Retinal pigment epithelial cell (primary cell): ENCODE measurements at regions not wholly inside any gene's neighbourhood (a gene's known extent, or its start where the extent isn't known, plus 50 kb on each side); places are given as distances from the start of the nearest gene placed in this dataset.

Experiments used
- DNase-seq: peaks from one replicate; pipeline ENCODE4 v3.0.0-alpha.2; 2010; ENCODE audit warnings: low read depth
- H3K4me3 ChIP-seq: 2 replicates; pipeline ENCODE4 v1.5.1; 2011; ENCODE audit warnings: mild to moderate bottlenecking, low read length, control low read depth, moderate library complexity
- TF ChIP-seq, protein P1 (sequence below): conservative IDR thresholded peaks from 2 replicates; pipeline ENCODE4 v1.5.1; 2011; ENCODE audit warnings: low read depth, low read length, control low read depth, inconsistent platforms

DNA sequence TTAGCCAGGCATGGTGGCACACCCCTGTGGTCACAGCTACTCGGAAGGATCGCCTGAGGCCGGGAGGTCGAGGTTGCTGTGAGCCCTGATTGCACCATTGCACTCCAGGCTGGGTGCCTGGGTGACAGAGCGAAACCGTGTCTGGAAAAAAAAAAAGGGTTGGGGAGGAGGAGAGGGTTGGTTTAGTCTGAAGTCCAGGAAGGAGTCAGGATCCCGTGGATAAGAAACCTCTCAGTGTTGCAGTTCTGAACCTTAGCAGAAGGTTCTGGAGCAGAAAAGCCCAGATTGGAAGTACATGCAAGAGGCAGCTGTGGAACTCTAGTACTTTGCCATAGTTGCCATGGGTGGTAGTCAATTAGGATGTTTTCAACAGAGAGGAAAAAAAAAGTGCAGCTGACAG, 125.2 kb upstream of the CPEB4 start:
- TF ChIP-seq, protein P1, sequence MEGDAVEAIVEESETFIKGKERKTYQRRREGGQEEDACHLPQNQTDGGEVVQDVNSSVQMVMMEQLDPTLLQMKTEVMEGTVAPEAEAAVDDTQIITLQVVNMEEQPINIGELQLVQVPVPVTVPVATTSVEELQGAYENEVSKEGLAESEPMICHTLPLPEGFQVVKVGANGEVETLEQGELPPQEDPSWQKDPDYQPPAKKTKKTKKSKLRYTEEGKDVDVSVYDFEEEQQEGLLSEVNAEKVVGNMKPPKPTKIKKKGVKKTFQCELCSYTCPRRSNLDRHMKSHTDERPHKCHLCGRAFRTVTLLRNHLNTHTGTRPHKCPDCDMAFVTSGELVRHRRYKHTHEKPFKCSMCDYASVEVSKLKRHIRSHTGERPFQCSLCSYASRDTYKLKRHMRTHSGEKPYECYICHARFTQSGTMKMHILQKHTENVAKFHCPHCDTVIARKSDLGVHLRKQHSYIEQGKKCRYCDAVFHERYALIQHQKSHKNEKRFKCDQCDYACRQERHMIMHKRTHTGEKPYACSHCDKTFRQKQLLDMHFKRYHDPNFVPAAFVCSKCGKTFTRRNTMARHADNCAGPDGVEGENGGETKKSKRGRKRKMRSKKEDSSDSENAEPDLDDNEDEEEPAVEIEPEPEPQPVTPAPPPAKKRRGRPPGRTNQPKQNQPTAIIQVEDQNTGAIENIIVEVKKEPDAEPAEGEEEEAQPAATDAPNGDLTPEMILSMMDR: no peak
- no peak overlapping the region for H3K4me3 ChIP-seq
- no peak for DNase-seq

DNA sequence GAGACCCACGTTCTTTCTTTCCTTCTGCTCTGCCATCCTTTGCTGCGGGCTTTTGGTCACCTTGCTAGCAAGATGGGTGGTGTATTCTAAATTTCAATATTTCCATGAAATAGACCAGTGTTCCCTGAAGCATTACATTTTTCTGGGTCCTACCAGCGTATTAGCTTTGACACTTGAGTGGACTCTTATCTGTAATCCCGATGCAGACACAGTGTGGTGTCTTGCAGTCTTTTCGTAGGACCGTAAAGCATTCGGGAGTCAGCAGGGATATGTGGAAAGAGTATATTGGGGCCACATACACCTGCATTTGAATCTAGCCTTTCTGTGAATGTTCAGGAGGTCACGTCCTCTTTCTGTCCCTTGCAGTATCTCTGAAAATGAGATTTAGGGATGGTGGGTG, 124.7 kb upstream of the CPEB4 start:
- DNase-seq: no peak
- no peak overlapping the region for H3K4me3 ChIP-seq
- TF ChIP-seq, protein P1: no peak

DNA sequence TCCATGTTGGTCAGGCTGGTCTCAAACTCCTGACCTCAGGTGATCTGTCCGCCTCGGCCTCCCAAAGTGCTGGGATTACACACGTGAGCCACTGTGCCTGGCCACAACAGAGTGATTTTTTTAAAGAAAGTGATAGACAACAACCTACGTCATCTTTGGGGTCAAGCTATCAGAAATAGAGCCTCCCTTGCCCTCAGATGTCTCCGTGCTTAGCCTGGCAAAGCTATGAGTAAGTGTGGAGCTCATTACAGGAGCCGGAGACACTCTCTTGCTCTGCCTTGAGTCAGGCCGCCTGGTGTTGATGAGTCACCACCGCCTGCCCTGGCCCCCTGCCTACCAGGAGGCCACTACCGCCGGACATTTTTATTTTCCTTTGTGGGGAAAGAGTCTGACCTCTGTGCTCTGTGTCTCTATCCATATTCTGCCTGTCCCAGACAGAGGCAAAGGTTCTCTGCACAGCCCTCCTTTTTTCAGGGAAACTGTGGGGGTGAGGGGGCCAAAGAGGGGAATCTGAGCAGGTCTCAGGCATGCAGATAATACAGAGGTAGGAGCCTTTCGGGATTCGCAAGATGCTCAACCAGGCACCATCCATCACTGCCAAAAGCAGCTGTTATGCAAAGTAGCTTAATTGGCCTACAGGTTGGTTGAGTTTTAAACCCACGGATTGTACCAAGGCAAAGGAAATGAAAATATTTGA, 123.7 kb upstream of the CPEB4 start:
- peak; percentile 99 for DNase-seq
- TF ChIP-seq, protein P1: no peak
- no peak overlapping the region for H3K4me3 ChIP-seq

DNA sequence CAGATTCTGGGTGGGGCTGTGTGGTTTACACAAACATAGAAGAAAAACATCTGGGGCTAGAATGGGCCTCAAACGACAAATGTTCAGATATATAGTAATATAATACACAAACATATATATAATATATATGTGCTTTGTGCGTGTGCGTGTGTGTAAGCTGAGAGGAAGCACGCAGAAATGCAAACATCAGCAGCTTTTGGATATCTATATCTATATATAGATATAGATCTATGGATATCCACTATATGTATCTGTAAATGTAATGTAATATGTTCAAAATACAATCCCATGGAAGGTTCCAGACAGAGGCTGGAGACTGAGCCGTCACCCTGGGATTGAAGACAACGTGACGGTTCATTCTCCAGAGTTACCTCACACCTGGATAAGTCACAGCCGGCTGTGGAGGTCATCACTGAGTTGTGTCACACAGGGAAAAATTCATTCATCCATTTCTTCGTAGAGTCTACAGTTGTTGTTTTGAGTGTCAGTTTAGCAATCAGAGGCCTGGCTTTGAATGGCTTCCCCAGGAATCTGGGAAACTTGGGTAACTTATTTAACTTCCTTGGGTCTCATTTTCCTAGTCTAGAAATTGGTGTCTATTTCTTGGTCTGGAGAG, 123.0 kb upstream of the CPEB4 start:
- no peak overlapping the region for H3K4me3 ChIP-seq
- TF ChIP-seq, protein P1: no peak
- DNase-seq: no peak

DNA sequence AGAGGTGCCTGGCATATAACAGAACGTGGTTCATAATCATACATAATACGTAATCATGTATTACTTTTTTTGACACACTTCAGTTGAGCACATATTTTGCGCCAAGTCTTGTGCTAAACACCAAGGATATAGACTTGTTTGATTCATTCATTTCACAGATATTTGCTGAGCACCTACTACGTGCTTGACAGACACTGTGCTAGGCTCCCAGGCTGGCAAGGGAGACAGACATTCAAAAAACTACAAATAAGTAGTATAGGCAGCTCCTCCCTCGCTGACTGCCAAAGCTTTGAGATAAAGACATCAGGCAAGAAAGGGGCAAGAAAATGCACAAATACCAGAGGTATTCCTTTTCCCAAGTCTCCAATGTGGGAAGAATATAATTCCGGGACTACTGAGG, 122.5 kb upstream of the CPEB4 start:
- TF ChIP-seq, protein P1: no peak
- DNase-seq: no peak
- no peak overlapping the region for H3K4me3 ChIP-seq

DNA sequence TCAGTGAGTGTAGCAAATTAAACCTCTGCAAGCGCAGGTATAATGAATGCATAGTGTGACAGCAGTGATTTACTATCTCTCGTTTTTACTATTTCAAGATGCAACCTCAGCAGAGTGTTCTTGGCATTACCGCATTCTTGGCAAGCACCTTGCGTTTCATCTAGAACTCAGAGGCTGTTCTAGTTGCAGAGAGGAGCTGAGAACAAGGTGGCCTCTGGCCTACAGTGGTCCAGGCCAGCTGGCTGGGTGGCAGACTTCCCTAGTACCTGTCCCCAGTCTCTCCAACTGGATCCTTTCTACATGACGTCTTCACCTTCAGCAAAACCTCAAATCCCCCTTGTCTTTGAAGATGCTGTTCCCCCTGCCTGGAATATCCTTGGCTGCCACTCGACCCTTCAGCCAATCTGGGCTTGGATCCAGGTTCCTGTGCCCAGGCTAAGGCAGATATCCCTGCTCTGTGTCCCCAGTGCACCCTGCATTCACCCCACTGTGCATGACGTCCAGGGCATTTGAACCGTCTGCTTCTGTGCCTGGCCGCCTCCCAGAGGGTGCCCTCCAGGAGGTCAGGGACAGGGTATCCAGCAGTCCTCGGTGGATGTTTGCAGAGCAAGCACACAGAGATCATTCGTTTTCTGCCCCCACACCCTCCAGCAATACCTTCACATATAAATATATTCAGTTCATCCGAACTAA, 120.4 kb upstream of the CPEB4 start:
- H3K4me3 ChIP-seq: no peak overlapping the region
- no peak for DNase-seq
- TF ChIP-seq, protein P1: no peak
